ENCODE measurements at regions not wholly inside any gene's neighbourhood (a gene's known extent, or its start where the extent isn't known, plus 50 kb on each side); places are given as distances from the start of the nearest gene placed in this dataset.

GRCh38 chr13:46968450-46968849 is 71.6 kb upstream of the HTR2A start:
- Histone ChIP-seq H3K4me3 (no peak overlapping the region), H3K9me3 (peaks cover 0 to 4% (median 0%) of the 10 kb centered on the region in 11 donors), H3K4me1 (no peaks in the 10 kb centered on the region), H3K36me3 (no peaks in the 10 kb centered on the region), H3K27me3 (no peaks in the 10 kb centered on the region), H3K27ac (no peak overlapping the region)
- intact Hi-C loops (cut with DNase I) = no loop called here
- DNase-seq (no peak), ATAC-seq (no peak)
- 74 to 81% methylated on average over 2 of the region's 2 CpGs for WGBS, 2 donors
- TF ChIP-seq, protein P1, sequence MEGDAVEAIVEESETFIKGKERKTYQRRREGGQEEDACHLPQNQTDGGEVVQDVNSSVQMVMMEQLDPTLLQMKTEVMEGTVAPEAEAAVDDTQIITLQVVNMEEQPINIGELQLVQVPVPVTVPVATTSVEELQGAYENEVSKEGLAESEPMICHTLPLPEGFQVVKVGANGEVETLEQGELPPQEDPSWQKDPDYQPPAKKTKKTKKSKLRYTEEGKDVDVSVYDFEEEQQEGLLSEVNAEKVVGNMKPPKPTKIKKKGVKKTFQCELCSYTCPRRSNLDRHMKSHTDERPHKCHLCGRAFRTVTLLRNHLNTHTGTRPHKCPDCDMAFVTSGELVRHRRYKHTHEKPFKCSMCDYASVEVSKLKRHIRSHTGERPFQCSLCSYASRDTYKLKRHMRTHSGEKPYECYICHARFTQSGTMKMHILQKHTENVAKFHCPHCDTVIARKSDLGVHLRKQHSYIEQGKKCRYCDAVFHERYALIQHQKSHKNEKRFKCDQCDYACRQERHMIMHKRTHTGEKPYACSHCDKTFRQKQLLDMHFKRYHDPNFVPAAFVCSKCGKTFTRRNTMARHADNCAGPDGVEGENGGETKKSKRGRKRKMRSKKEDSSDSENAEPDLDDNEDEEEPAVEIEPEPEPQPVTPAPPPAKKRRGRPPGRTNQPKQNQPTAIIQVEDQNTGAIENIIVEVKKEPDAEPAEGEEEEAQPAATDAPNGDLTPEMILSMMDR (IDR thresholded peaks at IDR 0.05) = no peak

DNA sequence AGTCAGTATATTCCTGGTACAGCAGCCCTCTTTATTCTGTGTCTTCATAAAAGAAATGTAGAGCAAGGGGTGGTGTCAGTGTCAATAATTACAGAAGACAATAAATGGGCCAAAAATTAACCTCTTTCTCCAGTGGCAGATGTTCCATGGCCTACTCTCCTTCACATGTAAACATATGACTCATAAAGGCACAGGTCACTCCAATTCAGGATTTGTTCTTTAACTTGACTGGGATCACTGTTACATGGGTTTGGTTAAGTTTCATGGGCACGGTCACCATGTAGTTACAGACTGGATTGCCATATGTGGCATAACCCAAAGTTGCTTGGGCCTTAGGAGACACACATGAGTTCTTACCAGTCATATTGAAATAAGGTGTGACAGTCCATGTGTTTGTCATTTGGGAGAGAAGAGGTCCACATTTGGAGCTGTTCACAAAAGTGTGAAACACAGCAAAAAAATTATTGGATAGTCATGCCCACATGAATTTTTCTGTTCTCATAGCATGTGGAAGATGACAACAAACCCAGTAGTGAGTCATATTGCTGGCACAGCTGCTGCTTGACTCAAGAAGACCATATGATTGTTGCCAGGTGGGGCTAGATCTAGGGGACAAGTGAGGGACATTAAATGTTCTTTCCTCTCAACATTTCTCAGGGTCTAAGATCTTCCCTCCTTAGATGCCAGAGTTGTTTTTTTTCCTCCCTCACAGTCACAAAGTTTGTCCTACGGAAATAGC is 68.1 kb upstream of the HTR2A start:
- DNase-seq (no peak), ATAC-seq (no peak)
- Histone ChIP-seq H3K36me3 (no peaks in the 10 kb centered on the region), H3K4me3 (no peak overlapping the region), H3K27me3 (peaks cover 0 to 7% (median 0%) of the 10 kb centered on the region in 7 donors), H3K9me3 (peaks cover 0 to 4% (median 0%) of the 10 kb centered on the region in 11 donors), H3K27ac (no peak overlapping the region), H3K4me1 (no peaks in the 10 kb centered on the region)
- 41 to 42% methylated on average over 2 of the region's 2 CpGs for WGBS, 2 donors
- intact Hi-C loops (cut with DNase I) = no loop called here
- TF ChIP-seq, protein P1 (IDR thresholded peaks at IDR 0.05) = no peak

DNA sequence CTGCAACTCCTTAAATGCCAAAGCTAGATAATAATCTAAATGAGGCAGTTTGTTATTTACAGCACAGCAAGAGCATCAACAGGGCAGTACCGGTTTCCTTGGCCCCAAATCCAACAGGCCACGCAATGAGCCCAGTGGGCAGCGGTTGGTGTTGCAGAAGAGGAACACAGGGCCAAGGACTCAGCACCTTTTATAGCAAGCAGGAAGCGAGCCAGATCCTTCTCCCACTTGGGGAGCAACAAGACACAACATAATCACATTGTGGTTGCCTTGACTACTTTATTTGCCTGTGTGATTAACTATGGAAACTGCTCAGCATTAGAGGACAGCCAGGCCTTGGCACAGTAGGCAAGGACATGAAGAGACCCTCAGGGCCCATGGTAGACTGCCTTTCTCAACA is 67.1 kb upstream of the HTR2A start:
- DNase-seq (no peak), ATAC-seq (no peak)
- H3K9me3 ChIP-seq = peaks cover 0 to 4% (median 0%) of the 10 kb centered on the region in 11 donors
- no peaks in the 10 kb centered on the region for H3K4me1 ChIP-seq
- TF ChIP-seq, protein P1 (IDR thresholded peaks at IDR 0.05) = no peak
- peaks cover 0 to 7% (median 0%) of the 10 kb centered on the region in 7 donors for H3K27me3 ChIP-seq
- WGBS, 2 donors = 74 to 75% methylated on average over 4 of the region's 4 CpGs
- intact Hi-C loops (cut with DNase I) = no loop called here
- no peak overlapping the region for H3K27ac ChIP-seq
- no peaks in the 10 kb centered on the region for H3K36me3 ChIP-seq
- H3K4me3 ChIP-seq = no peak overlapping the region

DNA sequence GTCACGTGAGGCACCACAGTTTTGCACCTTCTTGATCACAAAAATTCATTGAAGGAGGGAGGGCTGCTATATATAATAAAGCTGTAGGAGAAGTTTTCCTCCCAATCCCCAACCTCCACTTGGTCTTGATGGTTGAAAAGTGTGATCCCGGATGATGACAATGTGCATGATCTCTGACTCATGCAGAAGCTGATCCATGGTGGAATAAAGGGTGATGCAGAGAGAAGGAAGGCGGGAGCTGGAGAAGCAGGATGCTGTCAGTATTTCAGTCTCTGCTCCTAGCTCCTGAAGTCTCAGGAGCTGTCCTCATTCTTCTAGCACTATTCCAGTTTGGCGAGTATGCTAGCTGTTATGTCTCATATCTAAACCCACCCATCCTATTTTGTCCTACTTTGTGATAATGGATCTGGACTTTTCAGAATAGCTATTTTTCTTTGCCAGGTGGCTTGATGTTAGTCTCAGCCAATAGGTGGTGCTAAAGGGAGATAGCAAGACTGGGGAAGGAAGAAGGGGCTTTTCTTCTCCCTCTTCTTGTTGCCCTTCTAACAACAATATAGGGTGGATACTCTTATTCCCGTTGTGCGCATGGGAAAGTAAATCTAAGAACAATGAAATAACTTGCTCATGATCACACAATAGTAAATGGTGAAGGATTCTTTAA is 65.6 kb upstream of the HTR2A start:
- DNase-seq = no peak
- H3K4me1 ChIP-seq = no peaks in the 10 kb centered on the region
- no peak overlapping the region for H3K27ac ChIP-seq
- H3K27me3 ChIP-seq = peaks cover 0 to 7% (median 0%) of the 10 kb centered on the region in 7 donors
- TF ChIP-seq, protein P1 (IDR thresholded peaks at IDR 0.05) = peak in 4 of 9 donors; percentile 12 to 33 (median 20)
- WGBS, 2 donors = 74 to 79% methylated on average over 6 of the region's 6 CpGs
- ATAC-seq = no peak
- H3K9me3 ChIP-seq = peaks cover 0 to 4% (median 0%) of the 10 kb centered on the region in 11 donors
- intact Hi-C loops (cut with DNase I) = no loop called here
- H3K36me3 ChIP-seq = no peaks in the 10 kb centered on the region
- no peak overlapping the region for H3K4me3 ChIP-seq
